CD14-positive monocyte (primary cell): ENCODE measurements at regions not wholly inside any gene's neighbourhood (a gene's known extent, or its start where the extent isn't known, plus 50 kb on each side); places are given as distances from the start of the nearest gene placed in this dataset.

Source experiments
- DNase-seq, 3 donors: peaks; one replicate each; pipeline ENCODE4 v3.0.0-alpha.2; 2011 to 2022
- H2AFZ ChIP-seq: 2 replicates; pipeline ENCODE4 v1.6.0; 2012; ENCODE audit warnings: mild to moderate bottlenecking, low read depth, low read length, inconsistent platforms; ENCODE audit not compliant: insufficient read depth, poor library complexity, severe bottlenecking
- H3K27ac ChIP-seq, 2 donors: 1 replicate in 1 of 2; 2 replicates in 1 of 2; pipeline ENCODE4 v1.5.1; 2012 to 2013; ENCODE audit warnings: low read length in 2 of 2, control low read depth in 1 of 2, inconsistent platforms in 1 of 2, low read depth in 1 of 2, mild to moderate bottlenecking in 1 of 2
- H3K27me3 ChIP-seq, 2 donors: one replicate each; pipeline versions ENCODE4 v1.6.0 to v1.6.1; 2011 to 2013; ENCODE audit warnings: low read length in 2 of 2; ENCODE audit not compliant: control insufficient read depth in 2 of 2, insufficient read depth in 2 of 2
- H3K36me3 ChIP-seq, 2 donors: replicated peaks in 1 of 2; 1 replicate in 1 of 2; 2 replicates in 1 of 2; pipeline versions ENCODE4 v1.5.1 to v1.6.1; 2012 to 2013; ENCODE audit warnings: low read length in 2 of 2, control low read depth in 1 of 2, inconsistent platforms in 1 of 2, mild to moderate bottlenecking in 1 of 2; ENCODE audit not compliant: insufficient read depth in 2 of 2, control insufficient read depth in 1 of 2
- H3K4me1 ChIP-seq, 2 donors: 1 replicate in 1 of 2; 2 replicates in 1 of 2; pipeline versions ENCODE4 v1.5.1 to v1.6.1; 2012 to 2013; ENCODE audit warnings: low read length in 2 of 2, control low read depth in 1 of 2, inconsistent platforms in 1 of 2, mild to moderate bottlenecking in 1 of 2, moderate library complexity in 1 of 2; ENCODE audit not compliant: insufficient read depth in 2 of 2, control insufficient read depth in 1 of 2
- H3K4me2 ChIP-seq: replicated peaks from 2 replicates; pipeline ENCODE3; 2012; ENCODE audit warnings: low read length, moderate library complexity, mild to moderate bottlenecking; ENCODE audit not compliant: poor library complexity, severe bottlenecking; ENCODE audit errors: extremely low read depth
- H3K4me3 ChIP-seq, 3 experiments: fragments of 200-600 bp in 1 of 3; sonication (generic) in 1 of 3; replicated peaks in 1 of 3; 1 replicate in 2 of 3; 2 replicates in 1 of 3; pipeline ENCODE4 v1.5.1; 2011 to 2013; ENCODE audit warnings: low read length in 3 of 3, mild to moderate bottlenecking in 3 of 3, control low read depth in 2 of 3, low read depth in 2 of 3, inconsistent platforms in 1 of 3, moderate library complexity in 1 of 3
- H3K79me2 ChIP-seq: 2 replicates; pipeline ENCODE4 v1.6.0; 2012; ENCODE audit warnings: mild to moderate bottlenecking, control low read depth, inconsistent platforms, low read length, moderate library complexity; ENCODE audit not compliant: insufficient read depth
- H3K9ac ChIP-seq: 2 replicates; pipeline ENCODE4 v1.6.0; 2017; ENCODE audit warnings: low read length, mild to moderate bottlenecking; ENCODE audit not compliant: insufficient read depth, poor library complexity, severe bottlenecking
- H3K9me3 ChIP-seq, 2 donors: replicated peaks in 1 of 2; 1 replicate in 1 of 2; 2 replicates in 1 of 2; pipeline versions ENCODE4 v1.5.1 to v1.6.1; 2012 to 2013; ENCODE audit warnings: low read length in 2 of 2, control low read depth in 1 of 2; ENCODE audit not compliant: control insufficient read depth in 1 of 2, insufficient read depth in 1 of 2
- H4K20me1 ChIP-seq: 2 replicates; pipeline ENCODE4 v1.6.0; 2012; ENCODE audit warnings: mild to moderate bottlenecking, low read length, control low read depth, moderate library complexity; ENCODE audit not compliant: insufficient read depth
- H3K27ac Mint-ChIP-seq, 7 donors: one replicate each; pipeline ENCODE4 v1.8.0; 2020; ENCODE audit warnings: mild to moderate bottlenecking in 7 of 7, mixed read lengths in 7 of 7, moderate library complexity in 6 of 7, inconsistent platforms in 2 of 7
- H3K27me3 Mint-ChIP-seq, 3 donors: one replicate each; pipeline ENCODE4 v1.8.0; 2021 to 2022; ENCODE audit warnings: low read depth in 3 of 3, mild to moderate bottlenecking in 3 of 3, mixed read lengths in 3 of 3, moderate library complexity in 3 of 3, inconsistent platforms in 1 of 3
- H3K36me3 Mint-ChIP-seq, 2 donors: one replicate each; pipeline ENCODE4 v1.8.0; 2020; ENCODE audit warnings: mixed read lengths in 2 of 2, inconsistent platforms in 1 of 2, mild to moderate bottlenecking in 1 of 2
- H3K4me1 Mint-ChIP-seq: one replicate; pipeline ENCODE4 v1.8.0; 2020; ENCODE audit warnings: mild to moderate bottlenecking, mixed read lengths
- H3K4me3 Mint-ChIP-seq, 2 donors: one replicate each; pipeline ENCODE4 v1.8.0; 2020; ENCODE audit warnings: mild to moderate bottlenecking in 2 of 2, mixed read lengths in 2 of 2, moderate library complexity in 1 of 2
- H3K9me3 Mint-ChIP-seq, 7 donors: one replicate each; pipeline ENCODE4 v1.8.0; 2020 to 2022; ENCODE audit warnings: mixed read lengths in 7 of 7, mild to moderate bottlenecking in 6 of 7, moderate library complexity in 6 of 7, inconsistent platforms in 2 of 7
- CTCF ChIP-seq: fragments of 200-600 bp; IDR thresholded peaks from one replicate; pipeline ENCODE4 v1.8.0; 2022; ENCODE audit warnings: antibody characterized with exemption, mild to moderate bottlenecking
- WGBS: methylation state at CpG from one replicate; pipeline ENCODE4 v1.1.5; 2013; ENCODE audit warnings: missing lambda C conversion rate; ENCODE audit not compliant: insufficient coverage; 5-methylcytosine and 5-hydroxymethylcytosine counted together
- intact Hi-C, 2 donors: fragments of 100-400 bp; cut with micrococcal nuclease; formaldehyde crosslinking; loops; one replicate each; pipeline versions ENCODE4 v1.15.0 to v1.15.1; 2023

GRCh38 chr7:136076954-136077353 is 99.8 kb upstream of the MTPN start:
- Mint-ChIP-seq H3K4me3 (no peak overlapping the region), H3K9me3 (peaks cover 0 to 4% (median 0%) of the 10 kb centered on the region in 7 donors), H3K36me3 (no peaks in the 10 kb centered on the region), H3K4me1 (no peaks in the 10 kb centered on the region), H3K27me3 (peaks cover 0 to 5% (median 1%) of the 10 kb centered on the region in 3 donors), H3K27ac (no peak overlapping the region)
- TF ChIP-seq CTCF, result no peak
- H4K20me1 ChIP-seq, result no peaks in the 10 kb centered on the region
- H3K4me1 ChIP-seq, result no peaks in the 10 kb centered on the region
- H3K36me3 ChIP-seq, result no peaks in the 10 kb centered on the region
- DNase-seq, result no peak
- no peak overlapping the region for H2AFZ ChIP-seq
- H3K4me2 ChIP-seq, result no peak overlapping the region
- no CpG with 5 or more reads among the region's 2 CpGs for WGBS
- no peak overlapping the region for H3K27ac ChIP-seq
- intact Hi-C loops, result no loop called here
- H3K9me3 ChIP-seq, result no peaks in the 10 kb centered on the region
- no peaks in the 10 kb centered on the region for H3K79me2 ChIP-seq
- H3K27me3 ChIP-seq, result no peaks in the 10 kb centered on the region
- no peak overlapping the region for H3K9ac ChIP-seq
- H3K4me3 ChIP-seq, result no peak overlapping the region

GRCh38 chr7:136074843-136075242 is 97.7 kb upstream of the MTPN start:
- H3K27me3 ChIP-seq, result no peaks in the 10 kb centered on the region
- no peak overlapping the region for H3K4me3 Mint-ChIP-seq
- H3K4me2 ChIP-seq, result no peak overlapping the region
- H3K4me1 ChIP-seq, result no peaks in the 10 kb centered on the region
- no peaks in the 10 kb centered on the region for H3K9me3 ChIP-seq
- H3K79me2 ChIP-seq, result no peaks in the 10 kb centered on the region
- no peaks in the 10 kb centered on the region for H3K36me3 Mint-ChIP-seq
- no peaks in the 10 kb centered on the region for H4K20me1 ChIP-seq
- DNase-seq, result no peak
- H3K27me3 Mint-ChIP-seq, result peaks cover 0 to 5% (median 1%) of the 10 kb centered on the region in 3 donors
- no peak overlapping the region for H3K27ac Mint-ChIP-seq
- H3K4me3 ChIP-seq, result no peak overlapping the region
- H3K9me3 Mint-ChIP-seq, result peaks cover 0 to 4% (median 0%) of the 10 kb centered on the region in 7 donors
- H3K27ac ChIP-seq, result no peak overlapping the region
- H3K4me1 Mint-ChIP-seq, result no peaks in the 10 kb centered on the region
- H3K9ac ChIP-seq, result no peak overlapping the region
- no peak overlapping the region for H2AFZ ChIP-seq
- H3K36me3 ChIP-seq, result no peaks in the 10 kb centered on the region
- intact Hi-C loops, result no loop called here
- TF ChIP-seq CTCF, result no peak
- no CpG with 5 or more reads among the region's 2 CpGs for WGBS
